Activated CD8-positive, alpha-beta memory T cell treated with anti-CD3 and anti-CD28 coated beads for 36 hours (primary cell): ENCODE measurements at regions not wholly inside any gene's neighbourhood (a gene's known extent, or its start where the extent isn't known, plus 50 kb on each side); places are given as distances from the start of the nearest gene placed in this dataset.

Source experiments
- CTCF ChIA-PET: fragments of 350-600 bp; sonication (Branson Sonifier 250); formaldehyde crosslinking; loops from one replicate; lab custom pipeline; 2021; ENCODE audit warnings: antibody characterized with exemption; lab: Charles Lee
- POLR2A ChIA-PET: fragments of 350-600 bp; sonication (Branson Sonifier 250); formaldehyde crosslinking; loops from one replicate; lab custom pipeline; 2021; ENCODE audit warnings: antibody characterized with exemption; lab: Charles Lee

DNA sequence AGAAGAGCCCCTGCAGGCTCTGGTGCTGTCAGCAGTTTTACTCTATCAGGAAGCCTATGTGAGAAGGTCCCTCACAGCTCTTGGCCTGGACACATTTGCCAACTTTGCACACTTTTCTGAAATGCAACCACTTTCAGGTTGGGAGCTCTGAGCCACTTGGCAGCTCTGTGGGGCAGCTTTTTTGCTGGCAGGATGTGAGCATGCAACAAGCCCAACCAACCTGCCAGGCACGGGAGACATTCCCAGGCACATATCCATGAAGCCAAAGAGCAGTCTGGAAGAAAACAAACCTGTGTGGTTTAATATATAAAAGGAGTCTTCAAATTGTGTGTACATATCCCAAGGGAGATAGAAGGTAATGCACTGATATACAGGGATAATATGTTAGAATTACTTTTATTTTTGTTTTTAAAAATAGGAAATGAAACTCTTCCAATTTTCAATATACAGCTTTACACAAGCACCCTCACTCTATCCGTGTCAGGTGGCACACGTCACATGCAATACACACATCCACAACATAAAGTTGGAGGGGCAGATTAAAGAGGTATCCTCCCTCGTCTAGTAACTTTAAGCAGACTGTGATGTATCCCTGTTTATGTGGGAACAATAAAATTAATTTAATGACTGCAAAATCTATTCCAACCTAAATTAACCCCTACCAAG lies 57.4 kb upstream of the COX10 start:
- ChIA-PET POLR2A (no interaction called here), CTCF (no interaction called here)

- CTCF ChIA-PET, result no interaction called here
- POLR2A ChIA-PET, result no interaction called here
Observed at GRCh38 chr17:14014657-14015056, 54.6 kb upstream of the COX10 start.

DNA sequence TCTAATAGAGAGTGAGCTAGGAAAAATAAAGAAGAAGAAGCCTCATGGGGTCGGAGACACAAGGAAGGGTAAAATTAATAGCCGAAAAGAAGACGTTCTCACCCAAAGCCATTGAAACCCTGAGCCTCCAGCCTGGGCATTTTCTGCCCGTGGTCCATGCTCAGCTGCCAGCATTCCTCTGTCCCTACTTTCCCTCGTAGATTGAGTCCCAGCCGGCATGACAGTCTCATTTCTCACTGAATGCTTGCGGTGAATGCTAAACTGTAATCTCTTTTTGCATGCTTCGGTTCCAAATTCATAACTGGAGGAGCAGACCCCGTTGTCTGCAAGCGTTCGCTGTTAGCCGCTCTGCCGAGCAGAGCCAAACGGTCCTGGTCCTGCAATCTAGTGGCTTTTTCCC lies 54.0 kb upstream of the COX10 start:
- ChIA-PET CTCF (no interaction called here), POLR2A (no interaction called here)

GRCh38 chr17:14016858-14017257 lies 52.4 kb upstream of the COX10 start:
- ChIA-PET CTCF (no interaction called here), POLR2A (no interaction called here)

GRCh38 chr17:14019186-14019956 lies 49.9 kb upstream of the COX10 start:
- ChIA-PET CTCF (no interaction called here), POLR2A (no interaction called here)
